ENCODE measurements at regions not wholly inside any gene's neighbourhood (a gene's known extent, or its start where the extent isn't known, plus 50 kb on each side); places are given as distances from the start of the nearest gene placed in this dataset.

DNA sequence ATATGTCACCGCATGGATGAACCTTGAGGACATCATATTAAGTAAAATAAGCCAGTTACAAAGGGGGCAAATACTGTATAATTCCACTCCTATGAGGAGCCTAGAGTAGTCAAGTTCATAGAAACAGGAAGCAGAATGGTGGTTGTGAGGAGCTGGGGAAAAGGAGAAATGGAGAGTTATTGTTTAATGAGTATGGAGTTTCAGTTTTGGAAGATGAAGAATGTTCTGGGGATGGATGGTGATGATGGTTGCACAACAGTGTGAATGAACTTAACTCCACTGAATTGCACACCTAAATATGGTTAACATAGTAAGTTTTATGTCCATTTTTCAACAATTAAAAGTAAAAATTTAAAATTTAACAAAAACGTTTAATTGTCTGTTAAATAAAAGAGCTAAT lies 220.9 kb upstream of the JUN start:
- Histone ChIP-seq H2BK5ac (ENCODE audit: low read length) (no peak overlapping the region), H3K9ac (ENCODE audit: low read length) (no peak overlapping the region), H3K27me3 (ENCODE audit: insufficient read depth, low read length, poor library complexity) (no peaks in the 10 kb centered on the region), H3K23ac (ENCODE audit: low read length) (no peak overlapping the region), H3K4ac (ENCODE audit: low read depth, low read length) (no peak overlapping the region), H3K36me3 (ENCODE audit: control insufficient read depth, insufficient read depth, low read length) (no peaks in the 10 kb centered on the region), H3K56ac (ENCODE audit: low read length) (no peak overlapping the region), H4K8ac (ENCODE audit: low read depth, low read length) (no peak overlapping the region), H3K4me3 (ENCODE audit: low read length) (no peak overlapping the region), H3K79me1 (ENCODE audit: low read length) (no peaks in the 10 kb centered on the region), H2BK120ac (ENCODE audit: low read depth, low read length) (no peak overlapping the region), H2BK15ac (replicated peaks; ENCODE audit: low read depth) (no peak overlapping the region), H3K27ac (ENCODE audit: low read depth, low read length) (no peak overlapping the region), H3K79me2 (ENCODE audit: control insufficient read depth, insufficient read depth, low read length) (no peaks in the 10 kb centered on the region), H2AK5ac (ENCODE audit: low read length) (no peak overlapping the region), H3K4me2 (ENCODE audit: low read length) (no peak overlapping the region), H3K18ac (ENCODE audit: low read length) (no peak overlapping the region), H4K5ac (ENCODE audit: low read length) (no peak overlapping the region), H3K4me1 (ENCODE audit: control insufficient read depth, low read depth, low read length) (no peaks in the 10 kb centered on the region)
- no CpG with 5 or more reads among the region's 2 CpGs for WGBS (ENCODE audit: extremely low coverage, insufficient coverage, low lambda C conversion rate)
- DNase-seq: no peak

DNA sequence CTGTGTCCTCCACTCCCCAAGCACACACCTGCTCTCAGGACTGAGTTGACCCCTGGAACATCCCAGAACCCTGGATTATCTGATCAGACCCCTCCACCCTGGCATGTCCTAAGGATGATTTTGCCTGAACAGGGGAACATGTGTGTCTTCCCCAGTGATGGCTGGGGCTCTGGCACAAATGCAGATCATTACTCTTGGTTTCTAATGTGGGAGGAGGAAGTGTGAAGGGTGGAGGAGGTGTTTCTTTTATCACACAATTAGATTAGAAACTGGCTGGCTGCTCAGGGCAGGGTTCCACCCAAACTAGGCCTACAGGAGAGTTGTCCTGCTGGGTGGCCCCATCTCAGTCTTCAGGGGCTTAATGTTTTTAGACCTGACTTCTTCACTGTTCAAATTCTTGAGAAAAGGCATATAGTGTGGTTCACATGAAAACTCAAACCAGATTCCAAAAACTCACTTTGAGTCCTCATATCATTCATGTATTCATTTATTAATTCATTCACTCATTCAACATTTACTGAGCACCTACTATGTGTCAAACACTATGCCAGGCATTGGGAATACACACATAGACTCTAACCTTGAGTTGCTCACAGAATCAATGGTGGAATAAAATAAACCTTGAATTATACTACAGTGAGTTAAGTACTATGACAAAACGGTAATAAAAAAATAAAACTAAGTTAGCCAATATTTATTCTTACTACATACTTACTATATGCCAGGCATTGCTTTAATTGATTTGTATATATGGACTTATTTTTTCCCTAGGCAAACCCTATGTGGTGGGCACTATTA lies 221.8 kb upstream of the JUN start:
- Histone ChIP-seq H4K8ac (ENCODE audit: low read depth, low read length) (no peak overlapping the region), H3K23ac (ENCODE audit: low read length) (no peak overlapping the region), H3K79me1 (ENCODE audit: low read length) (no peaks in the 10 kb centered on the region), H3K56ac (ENCODE audit: low read length) (no peak overlapping the region), H3K18ac (ENCODE audit: low read length) (no peak overlapping the region), H2BK15ac (replicated peaks; ENCODE audit: low read depth) (no peak overlapping the region), H4K5ac (ENCODE audit: low read length) (no peak overlapping the region), H3K4me1 (ENCODE audit: control insufficient read depth, low read depth, low read length) (no peaks in the 10 kb centered on the region), H2BK5ac (ENCODE audit: low read length) (no peak overlapping the region), H3K36me3 (ENCODE audit: control insufficient read depth, insufficient read depth, low read length) (no peaks in the 10 kb centered on the region), H3K4me2 (ENCODE audit: low read length) (no peak overlapping the region), H3K4ac (ENCODE audit: low read depth, low read length) (no peak overlapping the region), H3K27me3 (ENCODE audit: insufficient read depth, low read length, poor library complexity) (no peaks in the 10 kb centered on the region), H2AK5ac (ENCODE audit: low read length) (no peak overlapping the region), H3K4me3 (ENCODE audit: low read length) (no peak overlapping the region), H3K79me2 (ENCODE audit: control insufficient read depth, insufficient read depth, low read length) (no peaks in the 10 kb centered on the region), H3K9ac (ENCODE audit: low read length) (no peak overlapping the region), H2BK120ac (ENCODE audit: low read depth, low read length) (no peak overlapping the region), H3K27ac (ENCODE audit: low read depth, low read length) (no peak overlapping the region)
- no CpG with 5 or more reads among the region's 1 CpG for WGBS (ENCODE audit: extremely low coverage, insufficient coverage, low lambda C conversion rate)
- no peak for DNase-seq

- Histone ChIP-seq H2BK5ac (ENCODE audit: low read length) (no peak overlapping the region), H3K27me3 (ENCODE audit: insufficient read depth, low read length, poor library complexity) (no peaks in the 10 kb centered on the region), H4K5ac (ENCODE audit: low read length) (no peak overlapping the region), H3K4me3 (ENCODE audit: low read length) (no peak overlapping the region), H3K9ac (ENCODE audit: low read length) (no peak overlapping the region), H2BK120ac (ENCODE audit: low read depth, low read length) (no peak overlapping the region), H3K79me1 (ENCODE audit: low read length) (no peaks in the 10 kb centered on the region), H3K79me2 (ENCODE audit: control insufficient read depth, insufficient read depth, low read length) (no peaks in the 10 kb centered on the region), H3K36me3 (ENCODE audit: control insufficient read depth, insufficient read depth, low read length) (no peaks in the 10 kb centered on the region), H3K56ac (ENCODE audit: low read length) (no peak overlapping the region), H4K8ac (ENCODE audit: low read depth, low read length) (no peak overlapping the region), H3K27ac (ENCODE audit: low read depth, low read length) (no peak overlapping the region), H3K4ac (ENCODE audit: low read depth, low read length) (no peak overlapping the region), H2AK5ac (ENCODE audit: low read length) (no peak overlapping the region), H3K23ac (ENCODE audit: low read length) (no peak overlapping the region), H2BK15ac (replicated peaks; ENCODE audit: low read depth) (no peak overlapping the region), H3K18ac (ENCODE audit: low read length) (no peak overlapping the region), H3K4me1 (ENCODE audit: control insufficient read depth, low read depth, low read length) (no peaks in the 10 kb centered on the region), H3K4me2 (ENCODE audit: low read length) (no peak overlapping the region)
- no peak for DNase-seq
- no CpG with 5 or more reads among the region's 3 CpGs for WGBS (ENCODE audit: extremely low coverage, insufficient coverage, low lambda C conversion rate)
Observed at GRCh38 chr1:59006289-59006658, 222.4 kb upstream of the JUN start.

DNA sequence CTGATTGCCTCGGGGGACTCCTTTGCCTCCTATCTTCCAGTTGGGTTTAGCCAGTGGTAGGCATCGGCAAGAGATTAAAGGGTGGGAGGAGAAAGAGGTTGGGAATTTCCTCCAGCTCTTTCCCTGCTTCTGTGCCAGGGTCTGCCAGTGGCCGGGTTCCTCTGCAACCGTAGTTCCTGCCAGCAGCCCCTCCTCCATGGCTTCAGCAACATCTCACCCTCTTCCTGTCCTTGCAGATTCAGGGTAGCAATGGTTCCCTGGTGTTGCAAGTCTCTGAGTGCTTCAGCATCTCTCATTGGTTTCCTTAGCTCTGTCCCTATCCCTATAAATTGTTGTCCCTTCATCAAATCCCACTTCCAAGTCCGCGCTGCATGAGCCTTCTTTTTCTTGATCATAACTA lies 223.1 kb upstream of the JUN start:
- H3K4me2 ChIP-seq (ENCODE audit: low read length): no peak overlapping the region
- no peaks in the 10 kb centered on the region for H3K36me3 ChIP-seq (ENCODE audit: control insufficient read depth, insufficient read depth, low read length)
- no peaks in the 10 kb centered on the region for H3K79me2 ChIP-seq (ENCODE audit: control insufficient read depth, insufficient read depth, low read length)
- WGBS (ENCODE audit: extremely low coverage, insufficient coverage, low lambda C conversion rate): no CpG with 5 or more reads among the region's 6 CpGs
- no peak overlapping the region for H3K4me3 ChIP-seq (ENCODE audit: low read length)
- H4K5ac ChIP-seq (ENCODE audit: low read length): no peak overlapping the region
- H3K9ac ChIP-seq (ENCODE audit: low read length): no peak overlapping the region
- H4K8ac ChIP-seq (ENCODE audit: low read depth, low read length): no peak overlapping the region
- no peak overlapping the region for H2BK120ac ChIP-seq (ENCODE audit: low read depth, low read length)
- no peak overlapping the region for H3K27ac ChIP-seq (ENCODE audit: low read depth, low read length)
- no peaks in the 10 kb centered on the region for H3K4me1 ChIP-seq (ENCODE audit: control insufficient read depth, low read depth, low read length)
- no peak overlapping the region for H2AK5ac ChIP-seq (ENCODE audit: low read length)
- no peaks in the 10 kb centered on the region for H3K27me3 ChIP-seq (ENCODE audit: insufficient read depth, low read length, poor library complexity)
- H2BK5ac ChIP-seq (ENCODE audit: low read length): no peak overlapping the region
- H2BK15ac ChIP-seq (replicated peaks; ENCODE audit: low read depth): no peak overlapping the region
- no peak overlapping the region for H3K23ac ChIP-seq (ENCODE audit: low read length)
- H3K18ac ChIP-seq (ENCODE audit: low read length): no peak overlapping the region
- H3K79me1 ChIP-seq (ENCODE audit: low read length): no peaks in the 10 kb centered on the region
- no peak overlapping the region for H3K56ac ChIP-seq (ENCODE audit: low read length)
- no peak overlapping the region for H3K4ac ChIP-seq (ENCODE audit: low read depth, low read length)
- no peak for DNase-seq

GRCh38 chr1:59007429-59007819 lies 223.6 kb upstream of the JUN start:
- no peak overlapping the region for H3K4ac ChIP-seq (ENCODE audit: low read depth, low read length)
- H3K4me1 ChIP-seq (ENCODE audit: control insufficient read depth, low read depth, low read length): no peaks in the 10 kb centered on the region
- H2BK120ac ChIP-seq (ENCODE audit: low read depth, low read length): no peak overlapping the region
- H2BK15ac ChIP-seq (replicated peaks; ENCODE audit: low read depth): no peak overlapping the region
- no CpG with 5 or more reads among the region's 3 CpGs for WGBS (ENCODE audit: extremely low coverage, insufficient coverage, low lambda C conversion rate)
- no peak overlapping the region for H3K4me2 ChIP-seq (ENCODE audit: low read length)
- H3K9ac ChIP-seq (ENCODE audit: low read length): no peak overlapping the region
- no peaks in the 10 kb centered on the region for H3K79me1 ChIP-seq (ENCODE audit: low read length)
- H3K36me3 ChIP-seq (ENCODE audit: control insufficient read depth, insufficient read depth, low read length): no peaks in the 10 kb centered on the region
- H3K4me3 ChIP-seq (ENCODE audit: low read length): no peak overlapping the region
- H3K27ac ChIP-seq (ENCODE audit: low read depth, low read length): no peak overlapping the region
- H3K27me3 ChIP-seq (ENCODE audit: insufficient read depth, low read length, poor library complexity): no peaks in the 10 kb centered on the region
- H3K56ac ChIP-seq (ENCODE audit: low read length): no peak overlapping the region
- H4K5ac ChIP-seq (ENCODE audit: low read length): no peak overlapping the region
- DNase-seq: no peak
- H3K18ac ChIP-seq (ENCODE audit: low read length): no peak overlapping the region
- no peaks in the 10 kb centered on the region for H3K79me2 ChIP-seq (ENCODE audit: control insufficient read depth, insufficient read depth, low read length)
- no peak overlapping the region for H2BK5ac ChIP-seq (ENCODE audit: low read length)
- no peak overlapping the region for H2AK5ac ChIP-seq (ENCODE audit: low read length)
- no peak overlapping the region for H3K23ac ChIP-seq (ENCODE audit: low read length)
- no peak overlapping the region for H4K8ac ChIP-seq (ENCODE audit: low read depth, low read length)

All from mesendoderm (in vitro differentiated cells).